Middle frontal gyrus (tissue), 1 donor: ENCODE measurements at regions not wholly inside any gene's neighbourhood (a gene's known extent, or its start where the extent isn't known, plus 50 kb on each side); places are given as distances from the start of the nearest gene placed in this dataset.

Experiments used
- DNase-seq: peaks from one replicate; pipeline ENCODE4 v3.0.0-alpha.2; 2015; ENCODE audit warnings: low spot score; ENCODE audit errors: extremely low spot score

DNA sequence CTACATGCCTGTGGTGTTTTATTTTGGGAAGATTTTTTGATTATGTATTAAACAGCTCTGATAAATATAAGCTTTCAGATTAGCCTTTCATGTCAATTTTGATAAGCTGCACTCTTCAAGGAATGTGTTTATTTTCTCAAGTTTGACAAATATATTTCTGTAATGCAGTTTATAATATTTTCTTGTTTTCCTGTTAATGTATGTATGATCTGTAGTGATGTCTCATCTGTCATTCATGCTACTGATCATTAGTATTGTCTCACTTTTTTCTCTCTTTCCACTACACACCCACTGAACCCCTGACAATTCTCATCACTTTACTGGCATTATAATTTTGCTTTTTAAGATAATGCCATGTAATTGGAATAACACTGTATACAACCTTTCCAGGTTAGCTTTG is 100.9 kb downstream of the TMEM18 start:
- no peak for DNase-seq

DNA sequence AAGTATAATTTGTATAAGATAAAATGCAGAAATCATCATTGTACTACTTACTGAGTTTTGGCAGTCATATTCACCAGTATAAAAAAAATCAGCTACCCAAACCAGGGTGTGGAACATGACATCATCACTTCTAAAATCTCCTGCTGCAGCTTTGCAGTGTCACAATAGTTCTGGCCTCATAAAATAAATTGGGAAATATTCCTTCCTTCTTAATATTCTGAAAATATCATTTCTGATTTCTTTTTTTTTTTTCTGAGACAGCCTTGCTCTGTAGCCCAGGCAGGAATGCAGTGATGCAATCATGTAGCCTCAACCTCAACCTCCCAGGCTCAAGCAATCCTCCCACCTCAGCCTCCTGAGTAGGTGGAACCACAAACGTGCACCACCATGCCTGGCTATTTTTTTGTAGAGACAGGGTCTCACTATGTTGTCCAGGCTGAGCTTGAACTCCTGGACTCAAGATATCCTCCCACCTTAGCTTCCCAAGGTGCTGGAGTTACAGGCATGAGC is 101.4 kb downstream of the TMEM18 start:
- DNase-seq = no peak

DNA sequence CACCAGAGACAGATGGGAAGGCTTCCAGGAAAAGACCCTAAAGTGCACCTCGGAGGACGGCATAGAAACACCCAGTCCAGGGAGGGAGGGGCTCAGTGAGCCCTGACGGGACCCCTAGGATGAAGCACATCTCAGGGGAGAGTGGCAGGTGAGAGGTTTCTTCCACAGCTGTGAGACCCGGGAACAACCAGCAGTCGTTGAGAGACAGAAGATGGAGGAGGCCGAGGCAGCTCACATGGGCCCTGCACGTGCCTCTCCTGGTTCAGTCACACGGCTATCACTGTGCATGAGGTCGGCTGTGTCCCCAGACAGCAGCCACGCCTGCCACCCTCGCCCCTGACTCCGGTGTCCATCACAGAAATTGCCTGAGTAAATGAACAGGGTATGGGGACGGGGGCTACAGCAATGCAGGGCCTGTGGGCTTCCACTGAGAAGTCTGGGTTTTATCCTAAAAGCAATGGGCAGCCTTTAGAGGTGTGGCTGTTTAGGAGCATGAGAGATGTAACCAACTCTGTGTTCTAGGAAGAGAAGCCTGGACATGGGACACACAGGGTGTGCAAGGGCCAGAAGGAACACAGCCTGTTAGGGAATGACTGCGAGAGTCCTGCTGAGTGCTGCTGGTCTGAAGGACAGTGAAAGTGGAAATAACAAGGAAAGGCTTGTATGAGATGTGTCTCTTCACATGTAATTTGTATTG is 102.0 kb downstream of the TMEM18 start:
- DNase-seq = no peak

DNA sequence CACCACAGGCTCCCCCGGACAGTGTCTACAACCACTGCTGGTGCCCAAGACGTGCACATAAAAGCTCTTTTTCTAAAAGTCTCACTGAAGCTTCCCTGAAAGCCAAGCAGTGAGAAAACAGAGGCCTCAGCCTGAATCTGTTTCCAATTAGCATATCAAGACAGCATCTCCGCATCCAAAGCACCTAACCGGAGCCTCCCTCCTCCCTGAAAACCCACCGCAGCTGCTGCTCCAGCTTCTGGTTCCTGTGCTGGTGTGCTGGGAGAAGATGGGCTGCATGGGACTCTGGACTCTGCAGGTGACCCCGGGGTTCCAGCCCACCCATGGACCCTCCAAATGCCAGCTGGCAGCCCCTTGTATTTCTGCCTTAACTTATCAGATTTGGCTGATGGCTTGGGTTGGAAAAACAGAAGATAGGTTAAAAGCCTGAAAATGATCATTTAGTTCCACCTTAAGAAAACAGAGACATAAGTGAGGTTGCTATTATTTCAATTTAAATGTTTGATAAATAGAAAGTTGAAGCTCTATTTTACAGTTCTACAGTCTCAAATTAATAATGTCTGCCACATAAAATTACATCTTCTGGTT is 103.3 kb downstream of the TMEM18 start:
- no peak for DNase-seq

- no peak for DNase-seq
These were observed 104.2 kb downstream of the TMEM18 start for GRCh38 chr2:573025-573424.

DNA sequence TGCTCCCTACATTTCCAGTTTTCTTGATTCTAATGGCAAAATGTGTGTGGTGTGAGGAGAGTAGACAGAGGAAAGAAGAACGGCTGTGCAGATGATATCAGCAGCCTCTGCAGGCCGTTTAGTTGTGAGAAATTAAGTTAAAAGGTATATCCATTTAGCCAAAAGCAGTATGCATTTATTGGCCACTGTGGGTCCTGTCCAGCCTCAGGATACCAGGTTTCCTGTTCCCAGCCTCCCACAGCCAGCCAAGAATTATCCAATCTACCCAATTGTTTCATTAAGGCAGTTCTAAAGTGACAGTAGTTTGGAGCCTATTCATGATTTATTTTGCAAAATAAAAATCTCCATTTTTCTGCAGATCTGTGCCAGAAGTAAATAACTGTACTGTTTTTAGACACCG is 107.5 kb downstream of the TMEM18 start:
- DNase-seq = no peak

- no peak for DNase-seq
These were observed 108.5 kb downstream of the TMEM18 start for GRCh38 chr2:568639-569235.

GRCh38 chr2:567865-568638 is 109.2 kb downstream of the TMEM18 start:
- DNase-seq = no peak

DNA sequence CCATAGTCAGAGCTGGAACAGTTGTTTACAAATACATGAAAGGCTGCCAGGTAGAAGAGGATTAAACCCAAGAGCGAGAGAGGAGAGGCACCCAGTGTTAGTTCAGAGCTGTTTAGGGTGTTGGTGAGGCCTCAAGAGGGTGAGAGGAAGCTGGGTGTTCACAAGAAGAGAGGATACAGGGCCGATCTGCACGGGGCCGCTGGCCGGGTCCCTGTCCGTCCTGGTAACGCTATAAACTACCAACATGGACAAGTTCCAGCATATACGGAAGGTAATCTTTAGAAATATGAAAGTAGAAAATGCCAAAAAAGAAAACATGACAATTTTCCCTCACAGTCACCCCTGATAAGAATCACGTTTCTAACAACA is 109.7 kb downstream of the TMEM18 start:
- no peak for DNase-seq

- no peak for DNase-seq
These were observed 110.6 kb downstream of the TMEM18 start for GRCh38 chr2:566379-567313.

DNA sequence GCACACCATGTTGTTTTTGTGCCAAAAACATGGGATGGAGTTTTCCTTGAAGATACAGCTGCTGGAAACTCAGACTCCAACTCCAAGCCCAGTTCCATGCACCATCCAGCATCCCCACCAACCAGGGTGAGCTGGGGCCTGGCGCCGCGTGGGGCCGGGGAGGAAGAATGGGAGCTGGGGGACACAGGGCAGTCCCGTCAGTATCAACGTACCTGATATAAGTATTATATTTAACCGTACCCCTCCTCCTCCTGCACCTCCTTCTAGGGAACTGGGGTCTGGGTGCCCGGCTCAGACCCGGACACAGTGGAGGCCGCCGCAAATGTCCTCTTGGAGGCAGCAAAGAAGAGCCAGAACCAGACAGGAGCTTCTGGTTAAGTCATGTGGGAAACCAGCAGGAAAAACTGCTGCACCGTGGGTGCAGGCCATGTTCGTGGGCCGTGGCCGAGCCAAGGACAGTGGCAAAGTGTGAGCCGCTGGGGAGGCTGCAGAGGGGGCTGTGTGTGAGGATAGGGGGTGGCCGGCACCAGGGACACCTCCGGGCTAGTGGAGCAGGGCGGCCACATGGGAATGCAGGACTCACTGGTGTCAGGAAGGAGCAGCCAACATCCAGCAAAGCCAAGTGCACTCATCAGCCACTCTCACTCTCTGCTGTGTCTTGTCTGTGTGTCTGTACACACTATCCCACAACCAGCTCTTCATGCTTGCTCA is 112.6 kb downstream of the TMEM18 start:
- no peak for DNase-seq

- DNase-seq = no peak
These were observed 113.7 kb downstream of the TMEM18 start for GRCh38 chr2:563512-563911.

GRCh38 chr2:562391-563364 is 114.5 kb downstream of the TMEM18 start:
- no peak for DNase-seq

GRCh38 chr2:558879-559278 is 118.3 kb downstream of the TMEM18 start:
- no peak for DNase-seq

GRCh38 chr2:558302-558642 is 118.9 kb downstream of the TMEM18 start:
- no peak for DNase-seq

- DNase-seq = no peak
These were observed 119.4 kb downstream of the TMEM18 start for GRCh38 chr2:557635-558301.

DNA sequence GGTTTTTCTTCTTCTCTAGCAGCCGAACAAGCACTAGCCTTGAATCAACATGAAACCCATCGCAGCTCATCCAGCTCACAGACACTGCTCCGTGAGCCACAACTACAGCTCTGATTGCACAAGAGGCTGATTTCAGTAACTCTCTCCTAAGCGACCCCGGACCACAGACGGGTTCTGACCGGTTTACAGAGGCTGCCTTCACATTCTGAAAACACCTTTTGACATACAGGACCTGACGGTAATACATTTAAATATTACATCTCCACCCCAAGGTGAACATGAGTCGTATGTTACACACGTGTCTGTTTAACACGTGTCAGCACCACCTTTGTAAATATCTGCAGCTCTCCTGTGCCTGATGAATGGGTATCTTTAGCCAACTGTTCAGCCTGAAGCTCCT is 120.7 kb downstream of the TMEM18 start:
- DNase-seq = no peak

DNA sequence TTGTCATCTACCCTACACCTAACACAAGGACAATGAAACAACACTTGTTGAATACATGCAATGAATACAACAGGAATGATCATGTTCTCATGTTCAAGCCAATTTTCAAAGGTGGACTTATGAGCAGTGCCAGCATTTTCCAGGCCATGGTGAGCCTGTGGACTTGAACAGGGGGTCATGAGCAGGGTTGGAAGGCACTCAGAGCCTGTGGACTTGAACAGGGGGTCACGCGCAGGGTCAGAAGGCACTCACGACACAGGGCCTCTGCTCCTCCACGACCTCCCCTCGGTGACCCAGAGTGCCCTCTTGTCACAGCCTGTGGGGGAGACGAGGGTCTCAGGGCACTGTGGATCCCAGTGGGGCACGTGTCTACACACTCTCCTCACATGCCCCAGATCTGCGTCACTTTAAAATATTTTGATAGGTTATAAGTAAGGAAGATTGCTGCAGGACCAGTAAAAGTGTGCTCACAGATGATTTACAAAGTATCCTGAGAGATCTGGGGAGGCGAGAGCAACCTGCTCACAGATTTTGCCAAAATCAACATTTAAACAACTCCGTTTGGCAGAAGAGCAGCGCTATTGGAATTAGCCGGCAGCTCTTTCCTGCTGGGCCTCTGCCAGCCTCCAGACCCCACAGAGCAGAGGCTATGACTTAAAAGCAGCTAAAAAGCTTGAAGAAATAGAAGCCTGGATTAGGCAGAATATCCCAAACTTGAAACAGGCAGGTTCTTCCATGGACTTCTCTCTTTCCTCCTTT is 121.9 kb downstream of the TMEM18 start:
- DNase-seq = no peak
